ENCODE measurements at regions not wholly inside any gene's neighbourhood (a gene's known extent, or its start where the extent isn't known, plus 50 kb on each side); places are given as distances from the start of the nearest gene placed in this dataset.

- DNase-seq (ENCODE audit: low spot score), result no peak
- H3K27me3 ChIP-seq (ENCODE audit: control insufficient read depth in 4 of 4, insufficient read depth in 4 of 4, low read length in 3 of 4), result no peaks in the 10 kb centered on the region
- H3K4me1 ChIP-seq (ENCODE audit: control insufficient read depth in 4 of 4, insufficient read depth in 4 of 4, low read length in 3 of 4), result no peaks in the 10 kb centered on the region
- no peaks in the 10 kb centered on the region for H3K9me3 ChIP-seq (ENCODE audit: control insufficient read depth in 4 of 4, low read length in 3 of 4)
- H3K27ac ChIP-seq (ENCODE audit: low read depth in 1 of 2, low read length in 2 of 2), result no peak overlapping the region
- no peaks in the 10 kb centered on the region for H3K36me3 ChIP-seq (ENCODE audit: control insufficient read depth in 4 of 4, insufficient read depth in 3 of 4, low read depth in 1 of 4, low read length in 3 of 4)
- H3K4me3 ChIP-seq (ENCODE audit: low read depth in 1 of 3, low read length in 3 of 3), result no peak overlapping the region
- H3K9ac ChIP-seq (ENCODE audit: low read depth in 1 of 2, low read length in 2 of 2), result no peak overlapping the region
- TF ChIP-seq HNF4A (conservative IDR thresholded peaks at IDR 0.05), result no peak
- no peak for TF ChIP-seq YY1 (IDR thresholded peaks at IDR 0.05)
- no peak for TF ChIP-seq GABPA (IDR thresholded peaks at IDR 0.05 in 1 of 2, conservative IDR thresholded peaks at IDR 0.05 in 1 of 2)
- TF ChIP-seq, protein P1, sequence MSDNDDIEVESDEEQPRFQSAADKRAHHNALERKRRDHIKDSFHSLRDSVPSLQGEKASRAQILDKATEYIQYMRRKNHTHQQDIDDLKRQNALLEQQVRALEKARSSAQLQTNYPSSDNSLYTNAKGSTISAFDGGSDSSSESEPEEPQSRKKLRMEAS (IDR thresholded peaks at IDR 0.05), result no peak
- TF ChIP-seq RXRA (IDR thresholded peaks at IDR 0.05), result no peak
- TF ChIP-seq, protein P2, sequence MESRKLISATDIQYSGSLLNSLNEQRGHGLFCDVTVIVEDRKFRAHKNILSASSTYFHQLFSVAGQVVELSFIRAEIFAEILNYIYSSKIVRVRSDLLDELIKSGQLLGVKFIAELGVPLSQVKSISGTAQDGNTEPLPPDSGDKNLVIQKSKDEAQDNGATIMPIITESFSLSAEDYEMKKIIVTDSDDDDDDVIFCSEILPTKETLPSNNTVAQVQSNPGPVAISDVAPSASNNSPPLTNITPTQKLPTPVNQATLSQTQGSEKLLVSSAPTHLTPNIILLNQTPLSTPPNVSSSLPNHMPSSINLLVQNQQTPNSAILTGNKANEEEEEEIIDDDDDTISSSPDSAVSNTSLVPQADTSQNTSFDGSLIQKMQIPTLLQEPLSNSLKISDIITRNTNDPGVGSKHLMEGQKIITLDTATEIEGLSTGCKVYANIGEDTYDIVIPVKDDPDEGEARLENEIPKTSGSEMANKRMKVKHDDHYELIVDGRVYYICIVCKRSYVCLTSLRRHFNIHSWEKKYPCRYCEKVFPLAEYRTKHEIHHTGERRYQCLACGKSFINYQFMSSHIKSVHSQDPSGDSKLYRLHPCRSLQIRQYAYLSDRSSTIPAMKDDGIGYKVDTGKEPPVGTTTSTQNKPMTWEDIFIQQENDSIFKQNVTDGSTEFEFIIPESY (IDR thresholded peaks at IDR 0.05), result no peak
- TF ChIP-seq JUND (IDR thresholded peaks at IDR 0.05), result no peak
- TF ChIP-seq FOXA2 (IDR thresholded peaks at IDR 0.05), result no peak
- TF ChIP-seq CTCF (IDR thresholded peaks at IDR 0.05; ENCODE audit: low read depth, low read length, missing input control), result no peak
Measured at GRCh38 chr14:48129472-48129871, 454.1 kb upstream of the MDGA2 start.

DNA sequence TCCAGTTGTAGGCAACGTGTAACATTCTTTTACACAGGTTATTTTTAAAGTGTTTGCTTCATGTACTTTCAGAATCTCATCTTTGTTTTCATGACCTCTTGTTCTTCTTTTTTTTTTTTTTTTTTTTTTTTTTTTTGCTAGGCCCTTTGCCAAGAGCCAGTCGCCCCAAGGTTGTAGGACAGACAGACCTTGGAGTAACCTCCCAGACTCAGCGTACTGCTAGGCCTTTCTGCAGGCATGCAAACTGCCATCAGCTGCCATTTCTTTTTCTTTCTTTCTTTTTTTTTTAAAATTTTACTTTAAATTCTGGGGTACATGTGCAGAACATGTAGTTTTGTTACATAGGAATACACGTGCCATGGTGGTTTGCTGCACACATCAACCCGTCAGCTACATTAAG, 452.3 kb upstream of the MDGA2 start:
- Histone ChIP-seq H3K27ac (ENCODE audit: low read depth in 1 of 2, low read length in 2 of 2) (no peak overlapping the region), H3K27me3 (ENCODE audit: control insufficient read depth in 4 of 4, insufficient read depth in 4 of 4, low read length in 3 of 4) (no peaks in the 10 kb centered on the region), H3K9me3 (ENCODE audit: control insufficient read depth in 4 of 4, low read length in 3 of 4) (no peaks in the 10 kb centered on the region), H3K36me3 (ENCODE audit: control insufficient read depth in 4 of 4, insufficient read depth in 3 of 4, low read depth in 1 of 4, low read length in 3 of 4) (no peaks in the 10 kb centered on the region), H3K4me1 (ENCODE audit: control insufficient read depth in 4 of 4, insufficient read depth in 4 of 4, low read length in 3 of 4) (no peaks in the 10 kb centered on the region), H3K9ac (ENCODE audit: low read depth in 1 of 2, low read length in 2 of 2) (no peak overlapping the region), H3K4me3 (ENCODE audit: low read depth in 1 of 3, low read length in 3 of 3) (no peak overlapping the region)
- 78% methylated on average over 5 of the region's 5 CpGs for WGBS
- no peak for DNase-seq (ENCODE audit: low spot score)
- TF ChIP-seq EGR1 (IDR thresholded peaks at IDR 0.05; ENCODE audit: low read depth in 2 of 2) (no peak), TAF1 (conservative IDR thresholded peaks at IDR 0.05) (no peak), GABPA (IDR thresholded peaks at IDR 0.05 in 1 of 2, conservative IDR thresholded peaks at IDR 0.05 in 1 of 2) (no peak), NR2F2 (IDR thresholded peaks at IDR 0.05) (no peak), RAD21 (IDR thresholded peaks at IDR 0.05) (no peak), JUND (IDR thresholded peaks at IDR 0.05) (no peak), FOXA2 (IDR thresholded peaks at IDR 0.05) (no peak), RXRA (IDR thresholded peaks at IDR 0.05) (no peak), YY1 (IDR thresholded peaks at IDR 0.05) (no peak), HNF4G (IDR thresholded peaks at IDR 0.05) (no peak), FOXA1 (IDR thresholded peaks at IDR 0.05) (no peak)
- TF ChIP-seq, protein P1 (IDR thresholded peaks at IDR 0.05), result no peak
- TF ChIP-seq, protein P2 (IDR thresholded peaks at IDR 0.05), result no peak
